MM.1S (cell line): ENCODE measurements at regions not wholly inside any gene's neighbourhood (a gene's known extent, or its start where the extent isn't known, plus 50 kb on each side); places are given as distances from the start of the nearest gene placed in this dataset.

Experiments
- EZH2 ChIP-seq: fragments of 300-600 bp; sonication (generic); optimal IDR thresholded peaks from 2 replicates; pipeline ENCODE3; 2017; ENCODE audit warnings: low read depth, mild to moderate bottlenecking, antibody characterized with exemption, low read length, mixed read lengths
- EZH2phosphoT487 ChIP-seq: fragments of 300-600 bp; sonication (generic); IDR thresholded peaks from 2 replicates; pipeline ENCODE4 v1.6.1; 2018; ENCODE audit warnings: antibody characterized with exemption, low read length
- TF ChIP-seq, protein P1 (sequence below): fragments of 300-600 bp; sonication (generic); IDR thresholded peaks from 2 replicates; pipeline ENCODE4 v1.5.1; 2016; ENCODE audit warnings: antibody characterized with exemption, low read length, mixed read lengths

DNA sequence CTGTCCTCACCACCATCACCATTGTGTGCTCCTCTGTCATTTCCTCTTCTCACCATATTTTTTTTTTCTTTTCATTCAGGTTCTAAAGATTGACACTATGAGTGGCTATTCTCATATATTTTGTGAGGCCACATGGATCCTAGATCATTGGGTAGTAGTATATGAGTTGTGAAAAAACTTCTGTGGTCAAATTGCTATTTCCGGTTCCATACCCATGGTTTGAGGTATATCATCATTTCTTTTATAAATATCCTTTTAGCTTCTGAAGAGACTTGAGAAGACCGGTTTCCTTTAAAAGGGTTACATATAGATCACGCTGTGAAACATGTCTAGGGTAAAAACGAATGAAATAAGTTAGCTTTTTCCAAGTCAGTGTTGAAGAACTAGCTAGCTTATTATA lies 769.3 kb downstream of the NOVA1 start:
- TF ChIP-seq EZH2 = no peak
- TF ChIP-seq, protein P1, sequence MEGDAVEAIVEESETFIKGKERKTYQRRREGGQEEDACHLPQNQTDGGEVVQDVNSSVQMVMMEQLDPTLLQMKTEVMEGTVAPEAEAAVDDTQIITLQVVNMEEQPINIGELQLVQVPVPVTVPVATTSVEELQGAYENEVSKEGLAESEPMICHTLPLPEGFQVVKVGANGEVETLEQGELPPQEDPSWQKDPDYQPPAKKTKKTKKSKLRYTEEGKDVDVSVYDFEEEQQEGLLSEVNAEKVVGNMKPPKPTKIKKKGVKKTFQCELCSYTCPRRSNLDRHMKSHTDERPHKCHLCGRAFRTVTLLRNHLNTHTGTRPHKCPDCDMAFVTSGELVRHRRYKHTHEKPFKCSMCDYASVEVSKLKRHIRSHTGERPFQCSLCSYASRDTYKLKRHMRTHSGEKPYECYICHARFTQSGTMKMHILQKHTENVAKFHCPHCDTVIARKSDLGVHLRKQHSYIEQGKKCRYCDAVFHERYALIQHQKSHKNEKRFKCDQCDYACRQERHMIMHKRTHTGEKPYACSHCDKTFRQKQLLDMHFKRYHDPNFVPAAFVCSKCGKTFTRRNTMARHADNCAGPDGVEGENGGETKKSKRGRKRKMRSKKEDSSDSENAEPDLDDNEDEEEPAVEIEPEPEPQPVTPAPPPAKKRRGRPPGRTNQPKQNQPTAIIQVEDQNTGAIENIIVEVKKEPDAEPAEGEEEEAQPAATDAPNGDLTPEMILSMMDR = no peak
- no peak for TF ChIP-seq EZH2phosphoT487
